ENCODE measurements at regions not wholly inside any gene's neighbourhood (a gene's known extent, or its start where the extent isn't known, plus 50 kb on each side); places are given as distances from the start of the nearest gene placed in this dataset.

DNA sequence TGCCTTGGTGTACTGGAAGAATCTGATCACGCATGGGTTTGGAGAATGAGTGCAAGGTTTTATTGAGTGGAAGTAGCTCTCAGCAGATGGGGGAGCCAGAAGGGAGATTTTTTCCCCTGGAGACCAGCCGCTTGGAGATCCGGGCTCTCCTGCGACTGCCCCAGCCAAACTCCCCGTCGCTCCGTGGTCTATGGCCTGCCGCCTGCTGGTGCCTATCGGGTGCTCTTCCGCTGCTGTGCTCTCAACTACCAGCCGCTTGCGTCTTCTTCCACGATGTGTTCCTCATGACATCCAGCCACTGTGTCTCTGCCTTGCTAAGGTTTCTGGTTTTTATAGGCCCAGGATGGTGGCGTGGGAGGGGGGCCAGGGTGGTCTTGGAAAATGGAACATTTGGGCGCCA, 145.6 kb upstream of the UBASH3B start:
- ATAC-seq, result no peak
- no peaks in the 10 kb centered on the region for H3K36me3 ChIP-seq
- no peak overlapping the region for H3K27ac ChIP-seq
- 93 to 100% methylated on average over 3 to 6 of the region's 15 CpGs for WGBS, 2 donors (ENCODE audit: low coverage in 1 of 2)
- TF ChIP-seq EP300 (IDR thresholded peaks at IDR 0.05), result no peak
- TF ChIP-seq POLR2A (IDR thresholded peaks at IDR 0.05), result no peak
- TF ChIP-seq, protein P1, sequence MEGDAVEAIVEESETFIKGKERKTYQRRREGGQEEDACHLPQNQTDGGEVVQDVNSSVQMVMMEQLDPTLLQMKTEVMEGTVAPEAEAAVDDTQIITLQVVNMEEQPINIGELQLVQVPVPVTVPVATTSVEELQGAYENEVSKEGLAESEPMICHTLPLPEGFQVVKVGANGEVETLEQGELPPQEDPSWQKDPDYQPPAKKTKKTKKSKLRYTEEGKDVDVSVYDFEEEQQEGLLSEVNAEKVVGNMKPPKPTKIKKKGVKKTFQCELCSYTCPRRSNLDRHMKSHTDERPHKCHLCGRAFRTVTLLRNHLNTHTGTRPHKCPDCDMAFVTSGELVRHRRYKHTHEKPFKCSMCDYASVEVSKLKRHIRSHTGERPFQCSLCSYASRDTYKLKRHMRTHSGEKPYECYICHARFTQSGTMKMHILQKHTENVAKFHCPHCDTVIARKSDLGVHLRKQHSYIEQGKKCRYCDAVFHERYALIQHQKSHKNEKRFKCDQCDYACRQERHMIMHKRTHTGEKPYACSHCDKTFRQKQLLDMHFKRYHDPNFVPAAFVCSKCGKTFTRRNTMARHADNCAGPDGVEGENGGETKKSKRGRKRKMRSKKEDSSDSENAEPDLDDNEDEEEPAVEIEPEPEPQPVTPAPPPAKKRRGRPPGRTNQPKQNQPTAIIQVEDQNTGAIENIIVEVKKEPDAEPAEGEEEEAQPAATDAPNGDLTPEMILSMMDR (IDR thresholded peaks at IDR 0.05), result no peak
- no peak for TF ChIP-seq POLR2AphosphoS5 (IDR thresholded peaks at IDR 0.05)
- no peaks in the 10 kb centered on the region for H3K9me3 ChIP-seq
- no peak overlapping the region for H3K4me3 ChIP-seq
- H3K4me1 ChIP-seq, result peaks cover 0 to 11% (median 3%) of the 10 kb centered on the region in 3 donors
- no peaks in the 10 kb centered on the region for H3K27me3 ChIP-seq

DNA sequence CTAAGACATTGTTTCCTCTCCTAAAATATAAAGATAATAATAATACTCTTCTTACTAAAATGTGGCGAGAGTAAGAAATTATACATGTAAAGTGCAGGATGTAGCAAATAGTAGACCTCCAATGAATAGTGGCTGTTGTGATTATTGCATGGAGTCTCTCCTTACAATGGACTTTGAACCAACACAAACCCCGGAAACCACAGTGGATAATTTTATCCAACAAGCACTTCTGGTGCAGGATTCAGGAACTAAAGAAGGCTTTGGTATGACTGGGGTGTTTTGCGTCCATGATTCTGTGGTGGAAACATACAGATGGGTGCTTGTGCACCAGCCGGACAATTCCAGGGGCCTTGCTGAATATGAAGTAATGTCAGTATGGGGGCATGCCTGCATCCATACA, 146.4 kb upstream of the UBASH3B start:
- no peaks in the 10 kb centered on the region for H3K27me3 ChIP-seq
- no peak overlapping the region for H3K27ac ChIP-seq
- TF ChIP-seq POLR2A (IDR thresholded peaks at IDR 0.05) (no peak), POLR2AphosphoS5 (IDR thresholded peaks at IDR 0.05) (no peak), EP300 (IDR thresholded peaks at IDR 0.05) (no peak)
- TF ChIP-seq, protein P1 (IDR thresholded peaks at IDR 0.05), result no peak
- 86 to 97% methylated on average over 1 to 2 of the region's 4 CpGs for WGBS, 2 donors (ENCODE audit: low coverage in 1 of 2)
- no peak overlapping the region for H3K4me3 ChIP-seq
- no peaks in the 10 kb centered on the region for H3K36me3 ChIP-seq
- no peaks in the 10 kb centered on the region for H3K9me3 ChIP-seq
- peaks cover 0 to 11% (median 3%) of the 10 kb centered on the region in 3 donors for H3K4me1 ChIP-seq
- ATAC-seq, result no peak

DNA sequence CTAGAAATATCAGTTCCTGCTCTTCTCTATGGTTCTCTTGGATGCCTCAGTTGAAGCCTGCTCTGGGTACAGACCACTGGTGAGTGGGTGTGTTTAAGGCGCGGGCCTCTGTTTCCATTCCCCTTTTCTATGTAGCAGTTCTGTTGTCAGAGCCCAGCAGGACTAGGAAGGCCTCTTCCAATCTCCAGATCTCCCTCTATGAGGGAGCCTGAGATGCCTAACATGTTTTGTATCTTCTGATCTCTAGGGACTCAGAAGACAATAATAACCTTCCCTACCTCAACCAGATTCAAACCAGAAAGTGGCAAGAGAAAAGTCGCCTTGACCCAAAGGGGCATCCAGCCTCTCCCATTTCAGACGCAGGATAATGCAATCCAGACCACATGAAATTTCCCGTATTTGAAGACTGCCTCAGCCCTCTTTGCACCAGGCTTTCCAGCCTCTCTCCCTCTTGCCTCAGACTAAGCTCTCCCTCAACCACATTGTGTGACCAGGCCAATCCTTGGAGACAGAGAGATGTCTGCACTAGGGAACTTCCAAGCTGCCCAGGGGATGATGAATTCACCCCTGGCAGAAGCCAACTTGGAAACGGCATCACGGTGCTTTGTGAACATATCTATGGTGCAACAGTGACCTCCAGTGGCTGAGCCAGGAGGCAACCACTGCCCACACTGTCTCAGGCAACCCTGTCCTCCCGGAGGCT, 150.1 kb upstream of the UBASH3B start:
- Histone ChIP-seq H3K4me1 (peaks cover 0 to 11% (median 3%) of the 10 kb centered on the region in 3 donors), H3K27me3 (no peaks in the 10 kb centered on the region), H3K36me3 (no peaks in the 10 kb centered on the region), H3K27ac (peak overlapping the region in 1 of 4 donors; percentile 16), H3K4me3 (no peak overlapping the region), H3K9me3 (no peaks in the 10 kb centered on the region)
- no peak for TF ChIP-seq POLR2A (IDR thresholded peaks at IDR 0.05)
- TF ChIP-seq, protein P1 (IDR thresholded peaks at IDR 0.05), result peak; percentile 64 to 89 (median 87)
- peak; percentile 80 for TF ChIP-seq POLR2AphosphoS5 (IDR thresholded peaks at IDR 0.05)
- no peak for TF ChIP-seq EP300 (IDR thresholded peaks at IDR 0.05)
- peak; percentile 94 for ATAC-seq
- WGBS, 2 donors (ENCODE audit: low coverage in 1 of 2), result 23 to 42% methylated on average over 5 to 6 of the region's 8 CpGs

DNA sequence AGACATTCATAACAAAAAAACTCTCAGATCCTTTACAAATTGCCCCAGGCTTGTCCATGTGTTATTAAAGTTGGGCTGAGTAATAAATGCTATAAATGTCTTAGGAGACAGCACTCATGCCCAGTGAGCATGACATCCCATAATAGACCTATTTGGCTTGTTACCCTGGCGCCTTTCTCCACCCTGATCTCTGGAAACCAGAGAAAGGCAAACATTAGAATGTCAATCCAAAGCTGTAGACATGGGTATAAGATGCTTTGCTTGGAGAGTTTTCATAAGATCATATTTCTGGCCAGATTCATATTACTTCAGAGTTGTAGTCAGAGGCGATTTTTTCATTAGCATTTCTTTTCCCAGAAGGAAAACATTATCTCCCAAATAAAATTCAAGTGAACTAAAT, 161.3 kb upstream of the UBASH3B start:
- Histone ChIP-seq H3K27ac (no peak overlapping the region), H3K27me3 (no peaks in the 10 kb centered on the region), H3K36me3 (no peaks in the 10 kb centered on the region), H3K4me1 (peaks cover 0 to 15% (median 0%) of the 10 kb centered on the region in 3 donors), H3K4me3 (no peak overlapping the region), H3K9me3 (no peaks in the 10 kb centered on the region)
- TF ChIP-seq POLR2AphosphoS5 (IDR thresholded peaks at IDR 0.05), result no peak
- no peak for TF ChIP-seq POLR2A (IDR thresholded peaks at IDR 0.05)
- TF ChIP-seq, protein P1 (IDR thresholded peaks at IDR 0.05), result no peak
- no peak for TF ChIP-seq EP300 (IDR thresholded peaks at IDR 0.05)
- no peak for ATAC-seq
- 66 to 90% methylated on average over 2 of the region's 2 CpGs for WGBS, 2 donors (ENCODE audit: low coverage in 1 of 2)

DNA sequence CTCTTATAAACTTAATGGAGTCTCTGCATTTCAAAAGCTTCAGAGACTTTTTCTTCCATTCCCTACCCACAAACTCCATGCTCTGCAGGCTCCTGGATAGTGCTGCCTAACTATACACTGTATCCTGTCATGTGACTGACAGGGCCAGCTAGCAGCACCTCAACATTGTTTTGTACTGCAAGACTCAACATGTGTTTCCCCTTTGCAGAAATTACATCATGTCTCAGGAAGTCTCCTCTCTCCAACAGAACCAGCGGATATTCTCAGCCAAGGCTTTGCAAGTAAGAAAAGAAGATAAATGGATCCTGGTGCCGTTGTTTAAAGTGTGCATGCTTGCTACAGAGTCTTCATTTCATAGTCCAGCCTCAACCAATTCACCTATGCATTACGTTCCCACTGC, 164.0 kb upstream of the UBASH3B start:
- H3K4me1 ChIP-seq, result peaks cover 0 to 15% (median 0%) of the 10 kb centered on the region in 3 donors
- no peak overlapping the region for H3K4me3 ChIP-seq
- no peaks in the 10 kb centered on the region for H3K27me3 ChIP-seq
- 6 to 8% methylated on average over 3 of the region's 3 CpGs for WGBS, 2 donors (ENCODE audit: low coverage in 1 of 2)
- peak; percentile 46 for ATAC-seq
- no peak overlapping the region for H3K27ac ChIP-seq
- no peaks in the 10 kb centered on the region for H3K36me3 ChIP-seq
- H3K9me3 ChIP-seq, result no peaks in the 10 kb centered on the region
- no peak for TF ChIP-seq EP300 (IDR thresholded peaks at IDR 0.05)
- TF ChIP-seq POLR2A (IDR thresholded peaks at IDR 0.05), result no peak
